CD14-positive monocyte (primary cell): ENCODE measurements at regions not wholly inside any gene's neighbourhood (a gene's known extent, or its start where the extent isn't known, plus 50 kb on each side); places are given as distances from the start of the nearest gene placed in this dataset.

Experiments
- DNase-seq, 3 donors: peaks; one replicate each; pipeline ENCODE4 v3.0.0-alpha.2; 2011 to 2022
- H2AFZ ChIP-seq: 2 replicates; pipeline ENCODE4 v1.6.0; 2012; ENCODE audit warnings: mild to moderate bottlenecking, low read depth, low read length, inconsistent platforms; ENCODE audit not compliant: insufficient read depth, poor library complexity, severe bottlenecking
- H3K27ac ChIP-seq, 2 donors: 1 replicate in 1 of 2; 2 replicates in 1 of 2; pipeline ENCODE4 v1.5.1; 2012 to 2013; ENCODE audit warnings: low read length in 2 of 2, control low read depth in 1 of 2, inconsistent platforms in 1 of 2, low read depth in 1 of 2, mild to moderate bottlenecking in 1 of 2
- H3K27me3 ChIP-seq, 2 donors: one replicate each; pipeline versions ENCODE4 v1.6.0 to v1.6.1; 2011 to 2013; ENCODE audit warnings: low read length in 2 of 2; ENCODE audit not compliant: control insufficient read depth in 2 of 2, insufficient read depth in 2 of 2
- H3K36me3 ChIP-seq, 2 donors: replicated peaks in 1 of 2; 1 replicate in 1 of 2; 2 replicates in 1 of 2; pipeline versions ENCODE4 v1.5.1 to v1.6.1; 2012 to 2013; ENCODE audit warnings: low read length in 2 of 2, control low read depth in 1 of 2, inconsistent platforms in 1 of 2, mild to moderate bottlenecking in 1 of 2; ENCODE audit not compliant: insufficient read depth in 2 of 2, control insufficient read depth in 1 of 2
- H3K4me1 ChIP-seq, 2 donors: 1 replicate in 1 of 2; 2 replicates in 1 of 2; pipeline versions ENCODE4 v1.5.1 to v1.6.1; 2012 to 2013; ENCODE audit warnings: low read length in 2 of 2, control low read depth in 1 of 2, inconsistent platforms in 1 of 2, mild to moderate bottlenecking in 1 of 2, moderate library complexity in 1 of 2; ENCODE audit not compliant: insufficient read depth in 2 of 2, control insufficient read depth in 1 of 2
- H3K4me2 ChIP-seq: replicated peaks from 2 replicates; pipeline ENCODE3; 2012; ENCODE audit warnings: low read length, moderate library complexity, mild to moderate bottlenecking; ENCODE audit not compliant: poor library complexity, severe bottlenecking; ENCODE audit errors: extremely low read depth
- H3K4me3 ChIP-seq, 3 experiments: fragments of 200-600 bp in 1 of 3; sonication (generic) in 1 of 3; replicated peaks in 1 of 3; 1 replicate in 2 of 3; 2 replicates in 1 of 3; pipeline ENCODE4 v1.5.1; 2011 to 2013; ENCODE audit warnings: low read length in 3 of 3, mild to moderate bottlenecking in 3 of 3, control low read depth in 2 of 3, low read depth in 2 of 3, inconsistent platforms in 1 of 3, moderate library complexity in 1 of 3
- H3K79me2 ChIP-seq: 2 replicates; pipeline ENCODE4 v1.6.0; 2012; ENCODE audit warnings: mild to moderate bottlenecking, control low read depth, inconsistent platforms, low read length, moderate library complexity; ENCODE audit not compliant: insufficient read depth
- H3K9ac ChIP-seq: 2 replicates; pipeline ENCODE4 v1.6.0; 2017; ENCODE audit warnings: low read length, mild to moderate bottlenecking; ENCODE audit not compliant: insufficient read depth, poor library complexity, severe bottlenecking
- H3K9me3 ChIP-seq, 2 donors: replicated peaks in 1 of 2; 1 replicate in 1 of 2; 2 replicates in 1 of 2; pipeline versions ENCODE4 v1.5.1 to v1.6.1; 2012 to 2013; ENCODE audit warnings: low read length in 2 of 2, control low read depth in 1 of 2; ENCODE audit not compliant: control insufficient read depth in 1 of 2, insufficient read depth in 1 of 2
- H4K20me1 ChIP-seq: 2 replicates; pipeline ENCODE4 v1.6.0; 2012; ENCODE audit warnings: mild to moderate bottlenecking, low read length, control low read depth, moderate library complexity; ENCODE audit not compliant: insufficient read depth
- H3K27ac Mint-ChIP-seq, 7 donors: one replicate each; pipeline ENCODE4 v1.8.0; 2020; ENCODE audit warnings: mild to moderate bottlenecking in 7 of 7, mixed read lengths in 7 of 7, moderate library complexity in 6 of 7, inconsistent platforms in 2 of 7
- H3K27me3 Mint-ChIP-seq, 3 donors: one replicate each; pipeline ENCODE4 v1.8.0; 2021 to 2022; ENCODE audit warnings: low read depth in 3 of 3, mild to moderate bottlenecking in 3 of 3, mixed read lengths in 3 of 3, moderate library complexity in 3 of 3, inconsistent platforms in 1 of 3
- H3K36me3 Mint-ChIP-seq, 2 donors: one replicate each; pipeline ENCODE4 v1.8.0; 2020; ENCODE audit warnings: mixed read lengths in 2 of 2, inconsistent platforms in 1 of 2, mild to moderate bottlenecking in 1 of 2
- H3K4me1 Mint-ChIP-seq: one replicate; pipeline ENCODE4 v1.8.0; 2020; ENCODE audit warnings: mild to moderate bottlenecking, mixed read lengths
- H3K4me3 Mint-ChIP-seq, 2 donors: one replicate each; pipeline ENCODE4 v1.8.0; 2020; ENCODE audit warnings: mild to moderate bottlenecking in 2 of 2, mixed read lengths in 2 of 2, moderate library complexity in 1 of 2
- H3K9me3 Mint-ChIP-seq, 7 donors: one replicate each; pipeline ENCODE4 v1.8.0; 2020 to 2022; ENCODE audit warnings: mixed read lengths in 7 of 7, mild to moderate bottlenecking in 6 of 7, moderate library complexity in 6 of 7, inconsistent platforms in 2 of 7
- WGBS: methylation state at CpG from one replicate; pipeline ENCODE4 v1.1.5; 2013; ENCODE audit warnings: missing lambda C conversion rate; ENCODE audit not compliant: insufficient coverage; 5-methylcytosine and 5-hydroxymethylcytosine counted together
- intact Hi-C, 2 donors: fragments of 100-400 bp; cut with micrococcal nuclease; formaldehyde crosslinking; loops; one replicate each; pipeline versions ENCODE4 v1.15.0 to v1.15.1; 2023
- TF ChIP-seq, protein P1 (sequence below): fragments of 200-600 bp; IDR thresholded peaks from one replicate; pipeline ENCODE4 v1.8.0; 2022; ENCODE audit warnings: antibody characterized with exemption, mild to moderate bottlenecking

DNA sequence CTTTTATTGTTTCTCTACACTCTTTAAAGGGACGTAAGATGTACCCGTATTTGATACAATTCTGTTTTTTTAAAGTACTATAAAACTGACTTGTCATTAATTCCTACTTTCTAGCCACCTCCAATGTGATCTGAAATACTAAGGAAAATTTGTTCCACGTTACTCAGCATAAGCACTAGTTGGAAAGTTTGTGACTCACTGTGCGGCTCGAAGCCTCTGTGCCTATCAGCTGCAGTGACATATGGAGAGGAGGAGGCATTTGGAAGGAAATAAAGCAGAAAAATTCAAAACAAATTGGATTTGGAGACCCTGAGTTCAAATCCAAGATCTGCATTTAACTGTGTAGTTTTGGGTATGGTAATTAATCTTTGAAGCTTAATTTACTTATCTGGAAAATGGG, 339.3 kb downstream of the BRINP1 start:
- Mint-ChIP-seq H3K4me3 (no peak overlapping the region), H3K27me3 (peaks cover 0 to 3% (median 1%) of the 10 kb centered on the region in 3 donors), H3K27ac (no peak overlapping the region), H3K9me3 (peaks cover 0 to 8% (median 2%) of the 10 kb centered on the region in 7 donors), H3K4me1 (no peaks in the 10 kb centered on the region), H3K36me3 (no peaks in the 10 kb centered on the region)
- H3K9me3 ChIP-seq, result no peaks in the 10 kb centered on the region
- no peaks in the 10 kb centered on the region for H4K20me1 ChIP-seq
- H3K4me1 ChIP-seq, result no peaks in the 10 kb centered on the region
- H3K27ac ChIP-seq, result no peak overlapping the region
- 100% methylated on average over 3 of the region's 5 CpGs for WGBS
- H3K4me2 ChIP-seq, result no peak overlapping the region
- no peak overlapping the region for H2AFZ ChIP-seq
- H3K36me3 ChIP-seq, result no peaks in the 10 kb centered on the region
- no peak overlapping the region for H3K9ac ChIP-seq
- no peak for DNase-seq
- TF ChIP-seq, protein P1, sequence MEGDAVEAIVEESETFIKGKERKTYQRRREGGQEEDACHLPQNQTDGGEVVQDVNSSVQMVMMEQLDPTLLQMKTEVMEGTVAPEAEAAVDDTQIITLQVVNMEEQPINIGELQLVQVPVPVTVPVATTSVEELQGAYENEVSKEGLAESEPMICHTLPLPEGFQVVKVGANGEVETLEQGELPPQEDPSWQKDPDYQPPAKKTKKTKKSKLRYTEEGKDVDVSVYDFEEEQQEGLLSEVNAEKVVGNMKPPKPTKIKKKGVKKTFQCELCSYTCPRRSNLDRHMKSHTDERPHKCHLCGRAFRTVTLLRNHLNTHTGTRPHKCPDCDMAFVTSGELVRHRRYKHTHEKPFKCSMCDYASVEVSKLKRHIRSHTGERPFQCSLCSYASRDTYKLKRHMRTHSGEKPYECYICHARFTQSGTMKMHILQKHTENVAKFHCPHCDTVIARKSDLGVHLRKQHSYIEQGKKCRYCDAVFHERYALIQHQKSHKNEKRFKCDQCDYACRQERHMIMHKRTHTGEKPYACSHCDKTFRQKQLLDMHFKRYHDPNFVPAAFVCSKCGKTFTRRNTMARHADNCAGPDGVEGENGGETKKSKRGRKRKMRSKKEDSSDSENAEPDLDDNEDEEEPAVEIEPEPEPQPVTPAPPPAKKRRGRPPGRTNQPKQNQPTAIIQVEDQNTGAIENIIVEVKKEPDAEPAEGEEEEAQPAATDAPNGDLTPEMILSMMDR, result no peak
- H3K27me3 ChIP-seq, result no peaks in the 10 kb centered on the region
- intact Hi-C loops, result loop anchor here in 1 of 2 donors (2.0 kb wide), 1 partner anchor 25 kb away; no protein-coding TSS in a partner anchor
- no peaks in the 10 kb centered on the region for H3K79me2 ChIP-seq
- H3K4me3 ChIP-seq, result no peak overlapping the region

DNA sequence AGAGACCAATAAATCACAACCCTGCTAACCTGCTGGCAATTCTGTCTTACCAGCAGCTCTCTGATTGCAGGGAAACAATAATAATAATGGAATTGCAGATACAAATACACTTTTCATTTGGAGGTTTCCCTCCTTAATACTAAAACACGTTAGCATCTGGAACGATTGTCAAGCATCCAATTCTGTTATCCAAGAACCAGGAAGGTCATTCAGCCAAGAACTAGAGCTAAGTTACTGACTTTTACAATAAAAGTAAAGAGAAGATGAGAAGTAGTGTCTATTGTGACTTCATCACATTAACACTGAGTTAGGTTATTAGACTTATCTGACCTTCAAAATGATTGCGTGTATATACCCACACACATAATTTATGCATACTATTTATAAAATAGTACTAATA, 335.6 kb downstream of the BRINP1 start:
- no peak overlapping the region for H3K4me2 ChIP-seq
- no peak overlapping the region for H3K4me3 Mint-ChIP-seq
- no peaks in the 10 kb centered on the region for H4K20me1 ChIP-seq
- no peak overlapping the region for H3K9ac ChIP-seq
- H3K27ac ChIP-seq, result no peak overlapping the region
- WGBS, result no CpG with 5 or more reads among the region's 3 CpGs
- no peaks in the 10 kb centered on the region for H3K27me3 ChIP-seq
- no peak overlapping the region for H2AFZ ChIP-seq
- no peaks in the 10 kb centered on the region for H3K9me3 ChIP-seq
- no peaks in the 10 kb centered on the region for H3K79me2 ChIP-seq
- H3K4me3 ChIP-seq, result no peak overlapping the region
- H3K4me1 ChIP-seq, result no peaks in the 10 kb centered on the region
- H3K36me3 Mint-ChIP-seq, result no peaks in the 10 kb centered on the region
- no peak for DNase-seq
- TF ChIP-seq, protein P1, result no peak
- intact Hi-C loops, result no loop called here
- no peaks in the 10 kb centered on the region for H3K4me1 Mint-ChIP-seq
- no peak overlapping the region for H3K27ac Mint-ChIP-seq
- peaks cover 0 to 2% (median 1%) of the 10 kb centered on the region in 3 donors for H3K27me3 Mint-ChIP-seq
- H3K36me3 ChIP-seq, result no peaks in the 10 kb centered on the region
- H3K9me3 Mint-ChIP-seq, result peaks cover 0 to 8% (median 2%) of the 10 kb centered on the region in 7 donors
